Mesenchymal stem cell (in vitro differentiated cells and primary cell): ENCODE measurements at regions not wholly inside any gene's neighbourhood (a gene's known extent, or its start where the extent isn't known, plus 50 kb on each side); places are given as distances from the start of the nearest gene placed in this dataset.

Experiments
- DNase-seq: peaks from one replicate; pipeline ENCODE4 v3.0.0-alpha.2; 2013
- H2AFZ ChIP-seq: one replicate; pipeline ENCODE4 v1.6.1; 2013; ENCODE audit warnings: low read depth, mild to moderate bottlenecking, control low read depth, inconsistent platforms, low read length, moderate library complexity
- H2AK5ac ChIP-seq: 2 replicates; pipeline ENCODE4 v1.6.1; 2013; ENCODE audit warnings: low read length, moderate library complexity, mild to moderate bottlenecking, inconsistent platforms; ENCODE audit not compliant: severe bottlenecking
- H2BK120ac ChIP-seq: one replicate; pipeline ENCODE4 v1.6.1; 2013; ENCODE audit warnings: low read depth, mild to moderate bottlenecking, inconsistent platforms, low read length, moderate library complexity
- H2BK12ac ChIP-seq, 2 experiments: one replicate each; pipeline ENCODE4 v1.6.1; 2013; ENCODE audit warnings: inconsistent platforms in 2 of 2, low read length in 2 of 2, mild to moderate bottlenecking in 2 of 2, moderate library complexity in 2 of 2, control low read depth in 1 of 2
- H2BK15ac ChIP-seq: one replicate; pipeline ENCODE4 v1.6.1; 2013; ENCODE audit warnings: mild to moderate bottlenecking, low read depth, inconsistent platforms; ENCODE audit not compliant: poor library complexity, severe bottlenecking
- H2BK5ac ChIP-seq: 2 replicates; pipeline ENCODE4 v1.6.1; 2013; ENCODE audit warnings: low read depth, mild to moderate bottlenecking, low read length, control low read depth, inconsistent platforms; ENCODE audit not compliant: poor library complexity, severe bottlenecking
- H3K14ac ChIP-seq, 2 experiments: one replicate each; pipeline ENCODE4 v1.6.1; 2013; ENCODE audit warnings: inconsistent platforms in 2 of 2, low read length in 2 of 2, control low read depth in 1 of 2, mild to moderate bottlenecking in 1 of 2, moderate library complexity in 1 of 2
- H3K18ac ChIP-seq, 2 experiments: one replicate each; pipeline ENCODE4 v1.6.1; 2013; ENCODE audit warnings: inconsistent platforms in 2 of 2, low read length in 2 of 2, control low read depth in 1 of 2, low read depth in 1 of 2, mild to moderate bottlenecking in 1 of 2
- H3K23ac ChIP-seq, 2 experiments: one replicate each; pipeline ENCODE4 v1.6.1; 2013; ENCODE audit warnings: inconsistent platforms in 2 of 2, low read length in 2 of 2, mild to moderate bottlenecking in 2 of 2, moderate library complexity in 2 of 2, control low read depth in 1 of 2
- H3K27ac ChIP-seq: 2 replicates; pipeline ENCODE4 v1.5.1; 2013; ENCODE audit warnings: mild to moderate bottlenecking, moderate library complexity, low read length, control low read depth, inconsistent platforms; ENCODE audit not compliant: poor library complexity, severe bottlenecking
- H3K27me3 ChIP-seq, 2 experiments: 2 replicates each; pipeline versions ENCODE4 v1.6.1 to v1.7.0; 2013; ENCODE audit warnings: low read length in 2 of 2, mild to moderate bottlenecking in 2 of 2, moderate library complexity in 2 of 2, control low read depth in 1 of 2, inconsistent platforms in 1 of 2; ENCODE audit not compliant: control insufficient read depth in 1 of 2, insufficient read depth in 1 of 2
- H3K36me3 ChIP-seq, 2 experiments: 2 replicates each; pipeline versions ENCODE4 v1.6.1 to v1.7.0; 2013; ENCODE audit warnings: low read length in 2 of 2, control low read depth in 1 of 2, inconsistent platforms in 1 of 2, low read depth in 1 of 2, mild to moderate bottlenecking in 1 of 2; ENCODE audit not compliant: insufficient read depth in 2 of 2, control insufficient read depth in 1 of 2
- H3K4ac ChIP-seq, 2 experiments: one replicate each; pipeline ENCODE4 v1.6.1; 2013; ENCODE audit warnings: inconsistent platforms in 2 of 2, low read length in 2 of 2, mild to moderate bottlenecking in 2 of 2, moderate library complexity in 2 of 2, control low read depth in 1 of 2, low read depth in 1 of 2
- H3K4me1 ChIP-seq: 2 replicates; pipeline ENCODE4 v1.6.1; 2013; ENCODE audit warnings: low read depth, low read length, control low read depth; ENCODE audit not compliant: control insufficient read depth, insufficient read depth
- H3K4me2 ChIP-seq: 2 replicates; pipeline ENCODE4 v1.6.1; 2013; ENCODE audit warnings: low read length, mild to moderate bottlenecking, inconsistent platforms; ENCODE audit not compliant: poor library complexity, severe bottlenecking
- H3K4me3 ChIP-seq, 2 experiments: 2 replicates each; pipeline versions ENCODE4 v1.5.1 to v1.7.0; 2013; ENCODE audit warnings: low read length in 2 of 2, mild to moderate bottlenecking in 2 of 2, control low read depth in 1 of 2, low read depth in 1 of 2; ENCODE audit not compliant: insufficient read depth in 1 of 2
- H3K79me1 ChIP-seq: replicated peaks from 2 replicates; pipeline ENCODE4 v1.6.1; 2013; ENCODE audit warnings: mild to moderate bottlenecking, control low read depth, low read length, inconsistent platforms; ENCODE audit not compliant: poor library complexity, severe bottlenecking
- H3K9ac ChIP-seq: 2 replicates; pipeline ENCODE4 v1.7.0; 2013; ENCODE audit warnings: mild to moderate bottlenecking, low read length, moderate library complexity
- H3K9me3 ChIP-seq: 2 replicates; pipeline ENCODE4 v1.7.0; 2013; ENCODE audit warnings: mild to moderate bottlenecking, low read length; ENCODE audit not compliant: control insufficient read depth
- H4K8ac ChIP-seq: one replicate; pipeline ENCODE4 v1.6.1; 2013; ENCODE audit warnings: inconsistent platforms, mild to moderate bottlenecking, low read length, moderate library complexity
- H4K91ac ChIP-seq: one replicate; pipeline ENCODE4 v1.6.1; 2013; ENCODE audit warnings: mild to moderate bottlenecking, low read length, inconsistent platforms
- WGBS: methylation state at CpG from one replicate; pipeline ENCODE4 v1.1.7; 2013; ENCODE audit warnings: mixed read lengths; 5-methylcytosine and 5-hydroxymethylcytosine counted together

- no peak overlapping the region for H3K27ac ChIP-seq
- no peak overlapping the region for H3K23ac ChIP-seq
These were observed 408.0 kb upstream of the KAZN start for GRCh38 chr1:14190508-14190907.

DNA sequence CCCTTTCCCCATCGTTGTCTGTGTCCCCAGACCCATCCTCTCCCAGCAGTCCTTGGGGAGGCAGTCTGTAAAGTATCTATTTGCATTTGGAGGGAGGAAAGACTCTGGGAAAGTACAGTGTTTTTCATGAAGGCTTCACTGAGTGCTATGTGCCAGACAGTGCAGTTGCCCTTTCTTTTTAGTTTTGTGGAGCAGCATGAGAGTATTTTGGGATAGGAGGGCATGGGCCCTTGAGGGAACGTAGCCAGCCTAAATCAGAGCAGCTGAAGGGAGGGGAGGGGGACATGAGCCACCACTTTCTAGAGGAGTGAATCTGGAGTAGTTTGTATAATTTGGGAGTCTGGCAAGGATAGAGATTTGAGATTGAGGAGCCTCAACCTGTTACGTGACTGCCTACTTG is 404.0 kb upstream of the KAZN start:
- no peak overlapping the region for H3K4me2 ChIP-seq

More at GRCh38 chr1:14190508-14190907, 408.0 kb upstream of the KAZN start:
- H3K36me3 ChIP-seq = no peaks in the 10 kb centered on the region
- WGBS = 7% methylated on average over 2 of the region's 3 CpGs
- no peak overlapping the region for H2BK12ac ChIP-seq
- H2AFZ ChIP-seq = no peak overlapping the region
- H3K4me3 ChIP-seq = no peak overlapping the region
- H3K14ac ChIP-seq = no peak overlapping the region
- no peak overlapping the region for H2AK5ac ChIP-seq
- H2BK5ac ChIP-seq = no peak overlapping the region
- peaks cover 0 to 3% of the 10 kb centered on the region in 2 experiments for H3K27me3 ChIP-seq
- H3K18ac ChIP-seq = no peak overlapping the region
- H4K8ac ChIP-seq = no peak overlapping the region
- H3K9ac ChIP-seq = no peak overlapping the region
- H3K4me2 ChIP-seq = no peak overlapping the region
- H3K4ac ChIP-seq = no peak overlapping the region
- H3K79me1 ChIP-seq = no peaks in the 10 kb centered on the region
- no peak overlapping the region for H2BK15ac ChIP-seq
- no peaks in the 10 kb centered on the region for H3K4me1 ChIP-seq
- H3K9me3 ChIP-seq = no peaks in the 10 kb centered on the region
- no peak overlapping the region for H4K91ac ChIP-seq
- H2BK120ac ChIP-seq = no peak overlapping the region
- no peak for DNase-seq

GRCh38 chr1:14205066-14205465 is 393.4 kb upstream of the KAZN start:
- Histone ChIP-seq H2BK12ac (no peak overlapping the region), H2BK5ac (no peak overlapping the region), H3K9ac (no peak overlapping the region), H4K91ac (no peak overlapping the region), H3K27me3 (no peaks in the 10 kb centered on the region), H3K18ac (no peak overlapping the region), H4K8ac (no peak overlapping the region), H2AFZ (no peak overlapping the region), H3K36me3 (no peaks in the 10 kb centered on the region), H3K79me1 (no peaks in the 10 kb centered on the region), H3K4ac (no peak overlapping the region), H3K27ac (no peak overlapping the region), H2BK15ac (no peak overlapping the region), H3K9me3 (no peaks in the 10 kb centered on the region), H3K4me2 (no peak overlapping the region), H3K14ac (no peak overlapping the region), H2AK5ac (no peak overlapping the region), H3K4me3 (no peak overlapping the region), H3K23ac (no peak overlapping the region), H3K4me1 (no peaks in the 10 kb centered on the region), H2BK120ac (no peak overlapping the region)
- WGBS = 68% methylated on average over 1 of the region's 1 CpG
- no peak for DNase-seq

More for the DNA sequence above, 404.0 kb upstream of the KAZN start:
- no peak overlapping the region for H2BK5ac ChIP-seq
- H3K4me3 ChIP-seq = no peak overlapping the region
- no peak overlapping the region for H3K18ac ChIP-seq
- 71% methylated on average over 2 of the region's 3 CpGs for WGBS
- no peak overlapping the region for H2BK12ac ChIP-seq
- no peaks in the 10 kb centered on the region for H3K79me1 ChIP-seq
- H3K23ac ChIP-seq = no peak overlapping the region
- H2BK120ac ChIP-seq = no peak overlapping the region
- H3K9me3 ChIP-seq = no peaks in the 10 kb centered on the region
- H2BK15ac ChIP-seq = no peak overlapping the region
- no peak overlapping the region for H3K9ac ChIP-seq
- no peak for DNase-seq
- H3K36me3 ChIP-seq = no peaks in the 10 kb centered on the region
- H3K4ac ChIP-seq = no peak overlapping the region
- no peak overlapping the region for H4K91ac ChIP-seq
- no peak overlapping the region for H2AK5ac ChIP-seq
- no peak overlapping the region for H4K8ac ChIP-seq
- H3K14ac ChIP-seq = no peak overlapping the region
- H2AFZ ChIP-seq = no peak overlapping the region
- H3K27ac ChIP-seq = no peak overlapping the region
- H3K27me3 ChIP-seq = peaks cover 0 to 6% of the 10 kb centered on the region in 2 experiments
- no peaks in the 10 kb centered on the region for H3K4me1 ChIP-seq

GRCh38 chr1:14215151-14215550 is 383.3 kb upstream of the KAZN start:
- no peak overlapping the region for H3K27ac ChIP-seq
- H2AFZ ChIP-seq = no peak overlapping the region
- no peak overlapping the region for H2BK12ac ChIP-seq
- no peaks in the 10 kb centered on the region for H3K27me3 ChIP-seq
- no peaks in the 10 kb centered on the region for H3K79me1 ChIP-seq
- no peak overlapping the region for H2BK15ac ChIP-seq
- no peak overlapping the region for H3K4me3 ChIP-seq
- H4K91ac ChIP-seq = no peak overlapping the region
- no peak overlapping the region for H3K9ac ChIP-seq
- H3K9me3 ChIP-seq = peaks cover 56% of the 10 kb centered on the region
- no peak overlapping the region for H3K23ac ChIP-seq
- no peak overlapping the region for H2BK120ac ChIP-seq
- H3K18ac ChIP-seq = no peak overlapping the region
- no peak overlapping the region for H4K8ac ChIP-seq
- no peak for DNase-seq
- H3K36me3 ChIP-seq = no peaks in the 10 kb centered on the region
- no peak overlapping the region for H2BK5ac ChIP-seq
- H3K4me1 ChIP-seq = no peaks in the 10 kb centered on the region
- no peak overlapping the region for H2AK5ac ChIP-seq
- H3K4ac ChIP-seq = no peak overlapping the region
- no peak overlapping the region for H3K4me2 ChIP-seq
- H3K14ac ChIP-seq = no peak overlapping the region
